CD14-positive monocyte (primary cell): ENCODE measurements at regions not wholly inside any gene's neighbourhood (a gene's known extent, or its start where the extent isn't known, plus 50 kb on each side); places are given as distances from the start of the nearest gene placed in this dataset.
"Not testable (repeated sequence)": the region's sequence is repeated elsewhere in the genome, so short reads cannot be mapped to it uniquely, and the experiment has no call there.

Source experiments
- DNase-seq, 3 donors: peaks; one replicate each; pipeline ENCODE4 v3.0.0-alpha.2; 2011 to 2022
- H2AFZ ChIP-seq: 2 replicates; pipeline ENCODE4 v1.6.0; 2012; ENCODE audit warnings: mild to moderate bottlenecking, low read depth, low read length, inconsistent platforms; ENCODE audit not compliant: insufficient read depth, poor library complexity, severe bottlenecking
- H3K27ac ChIP-seq, 2 donors: 1 replicate in 1 of 2; 2 replicates in 1 of 2; pipeline ENCODE4 v1.5.1; 2012 to 2013; ENCODE audit warnings: low read length in 2 of 2, control low read depth in 1 of 2, inconsistent platforms in 1 of 2, low read depth in 1 of 2, mild to moderate bottlenecking in 1 of 2
- H3K27me3 ChIP-seq, 2 donors: one replicate each; pipeline versions ENCODE4 v1.6.0 to v1.6.1; 2011 to 2013; ENCODE audit warnings: low read length in 2 of 2; ENCODE audit not compliant: control insufficient read depth in 2 of 2, insufficient read depth in 2 of 2
- H3K36me3 ChIP-seq, 2 donors: replicated peaks in 1 of 2; 1 replicate in 1 of 2; 2 replicates in 1 of 2; pipeline versions ENCODE4 v1.5.1 to v1.6.1; 2012 to 2013; ENCODE audit warnings: low read length in 2 of 2, control low read depth in 1 of 2, inconsistent platforms in 1 of 2, mild to moderate bottlenecking in 1 of 2; ENCODE audit not compliant: insufficient read depth in 2 of 2, control insufficient read depth in 1 of 2
- H3K4me1 ChIP-seq, 2 donors: 1 replicate in 1 of 2; 2 replicates in 1 of 2; pipeline versions ENCODE4 v1.5.1 to v1.6.1; 2012 to 2013; ENCODE audit warnings: low read length in 2 of 2, control low read depth in 1 of 2, inconsistent platforms in 1 of 2, mild to moderate bottlenecking in 1 of 2, moderate library complexity in 1 of 2; ENCODE audit not compliant: insufficient read depth in 2 of 2, control insufficient read depth in 1 of 2
- H3K4me2 ChIP-seq: replicated peaks from 2 replicates; pipeline ENCODE3; 2012; ENCODE audit warnings: low read length, moderate library complexity, mild to moderate bottlenecking; ENCODE audit not compliant: poor library complexity, severe bottlenecking; ENCODE audit errors: extremely low read depth
- H3K4me3 ChIP-seq, 3 experiments: fragments of 200-600 bp in 1 of 3; sonication (generic) in 1 of 3; replicated peaks in 1 of 3; 1 replicate in 2 of 3; 2 replicates in 1 of 3; pipeline ENCODE4 v1.5.1; 2011 to 2013; ENCODE audit warnings: low read length in 3 of 3, mild to moderate bottlenecking in 3 of 3, control low read depth in 2 of 3, low read depth in 2 of 3, inconsistent platforms in 1 of 3, moderate library complexity in 1 of 3
- H3K79me2 ChIP-seq: 2 replicates; pipeline ENCODE4 v1.6.0; 2012; ENCODE audit warnings: mild to moderate bottlenecking, control low read depth, inconsistent platforms, low read length, moderate library complexity; ENCODE audit not compliant: insufficient read depth
- H3K9ac ChIP-seq: 2 replicates; pipeline ENCODE4 v1.6.0; 2017; ENCODE audit warnings: low read length, mild to moderate bottlenecking; ENCODE audit not compliant: insufficient read depth, poor library complexity, severe bottlenecking
- H3K9me3 ChIP-seq, 2 donors: replicated peaks in 1 of 2; 1 replicate in 1 of 2; 2 replicates in 1 of 2; pipeline versions ENCODE4 v1.5.1 to v1.6.1; 2012 to 2013; ENCODE audit warnings: low read length in 2 of 2, control low read depth in 1 of 2; ENCODE audit not compliant: control insufficient read depth in 1 of 2, insufficient read depth in 1 of 2
- H4K20me1 ChIP-seq: 2 replicates; pipeline ENCODE4 v1.6.0; 2012; ENCODE audit warnings: mild to moderate bottlenecking, low read length, control low read depth, moderate library complexity; ENCODE audit not compliant: insufficient read depth
- H3K27ac Mint-ChIP-seq, 7 donors: one replicate each; pipeline ENCODE4 v1.8.0; 2020; ENCODE audit warnings: mild to moderate bottlenecking in 7 of 7, mixed read lengths in 7 of 7, moderate library complexity in 6 of 7, inconsistent platforms in 2 of 7
- H3K27me3 Mint-ChIP-seq, 3 donors: one replicate each; pipeline ENCODE4 v1.8.0; 2021 to 2022; ENCODE audit warnings: low read depth in 3 of 3, mild to moderate bottlenecking in 3 of 3, mixed read lengths in 3 of 3, moderate library complexity in 3 of 3, inconsistent platforms in 1 of 3
- H3K36me3 Mint-ChIP-seq, 2 donors: one replicate each; pipeline ENCODE4 v1.8.0; 2020; ENCODE audit warnings: mixed read lengths in 2 of 2, inconsistent platforms in 1 of 2, mild to moderate bottlenecking in 1 of 2
- H3K4me1 Mint-ChIP-seq: one replicate; pipeline ENCODE4 v1.8.0; 2020; ENCODE audit warnings: mild to moderate bottlenecking, mixed read lengths
- H3K4me3 Mint-ChIP-seq, 2 donors: one replicate each; pipeline ENCODE4 v1.8.0; 2020; ENCODE audit warnings: mild to moderate bottlenecking in 2 of 2, mixed read lengths in 2 of 2, moderate library complexity in 1 of 2
- H3K9me3 Mint-ChIP-seq, 7 donors: one replicate each; pipeline ENCODE4 v1.8.0; 2020 to 2022; ENCODE audit warnings: mixed read lengths in 7 of 7, mild to moderate bottlenecking in 6 of 7, moderate library complexity in 6 of 7, inconsistent platforms in 2 of 7
- WGBS: methylation state at CpG from one replicate; pipeline ENCODE4 v1.1.5; 2013; ENCODE audit warnings: missing lambda C conversion rate; ENCODE audit not compliant: insufficient coverage; 5-methylcytosine and 5-hydroxymethylcytosine counted together
- intact Hi-C, 2 donors: fragments of 100-400 bp; cut with micrococcal nuclease; formaldehyde crosslinking; loops; one replicate each; pipeline versions ENCODE4 v1.15.0 to v1.15.1; 2023
- TF ChIP-seq, protein P1 (sequence below): fragments of 200-600 bp; IDR thresholded peaks from one replicate; pipeline ENCODE4 v1.8.0; 2022; ENCODE audit warnings: antibody characterized with exemption, mild to moderate bottlenecking

DNA sequence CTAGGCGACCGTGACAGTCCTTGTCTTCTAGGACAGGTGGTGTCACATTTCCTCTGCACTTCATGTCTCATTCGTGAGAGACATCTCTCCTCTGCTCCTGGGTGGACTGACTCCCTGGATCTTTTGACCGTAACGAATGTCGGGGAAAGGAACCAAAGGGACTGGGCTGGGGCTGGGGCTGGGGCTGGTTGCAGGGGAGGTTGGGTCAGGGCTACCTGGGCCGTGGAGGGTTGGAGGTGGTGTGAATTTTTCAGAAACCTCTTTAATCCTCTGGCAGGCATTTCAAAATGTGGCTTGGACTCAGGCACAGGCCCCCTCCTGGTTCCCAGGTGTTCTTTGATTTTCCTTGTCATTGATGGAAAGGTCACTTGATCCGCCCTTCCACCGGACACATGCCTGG lies 776.0 kb upstream of the ALG10B start:
- intact Hi-C loops = not testable (repeated sequence)

DNA sequence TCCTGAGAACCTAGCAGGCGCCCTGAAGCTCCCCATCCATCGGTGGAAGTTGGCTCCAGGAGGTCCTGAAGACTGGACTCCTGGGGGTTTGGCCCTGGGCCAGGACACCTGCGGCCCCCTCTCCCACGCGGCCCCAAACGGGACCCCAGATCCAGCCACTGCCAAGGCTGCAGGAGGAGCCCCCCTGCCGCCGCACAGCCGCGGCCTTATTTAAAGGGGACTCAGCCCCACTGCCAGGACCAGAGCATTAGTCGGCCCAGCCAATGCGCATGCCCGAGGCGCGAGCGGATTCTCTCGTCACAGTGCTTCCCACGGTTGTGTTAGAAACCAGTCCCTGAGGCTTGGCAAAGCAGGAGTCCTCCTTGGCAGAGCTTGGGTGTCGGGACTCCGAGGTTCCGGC lies 775.2 kb upstream of the ALG10B start:
- H3K4me3 ChIP-seq = no peak overlapping the region
- peaks cover 34 to 64% (median 58%) of the 10 kb centered on the region in 7 donors for H3K9me3 Mint-ChIP-seq
- H3K4me3 Mint-ChIP-seq = no peak overlapping the region

More for the DNA sequence above, 776.0 kb upstream of the ALG10B start:
- H3K9me3 ChIP-seq = peaks cover 60 to 63% of the 10 kb centered on the region in 2 donors
- H3K4me1 ChIP-seq, H3K4me3 ChIP-seq, H4K20me1 ChIP-seq, H3K27ac ChIP-seq, H3K27me3 Mint-ChIP-seq, H3K4me1 Mint-ChIP-seq, H3K4me2 ChIP-seq, H3K9ac ChIP-seq, H3K36me3 ChIP-seq, H2AFZ ChIP-seq, H3K36me3 Mint-ChIP-seq, H3K4me3 Mint-ChIP-seq, H3K79me2 ChIP-seq, DNase-seq, H3K27ac Mint-ChIP-seq, H3K27me3 ChIP-seq: not testable (repeated sequence)
- H3K9me3 Mint-ChIP-seq = peaks cover 34 to 61% (median 53%) of the 10 kb centered on the region in 7 donors
- 96% methylated on average over 8 of the region's 9 CpGs for WGBS

More for the DNA sequence above, 775.2 kb upstream of the ALG10B start:
- Mint-ChIP-seq H3K36me3 (no peaks in the 10 kb centered on the region), H3K27me3 (no peaks in the 10 kb centered on the region), H3K27ac (no peak overlapping the region), H3K4me1 (no peaks in the 10 kb centered on the region)
- DNase-seq = no peak
- no peak overlapping the region for H3K27ac ChIP-seq
- H3K36me3 ChIP-seq = no peaks in the 10 kb centered on the region
- TF ChIP-seq, protein P1, sequence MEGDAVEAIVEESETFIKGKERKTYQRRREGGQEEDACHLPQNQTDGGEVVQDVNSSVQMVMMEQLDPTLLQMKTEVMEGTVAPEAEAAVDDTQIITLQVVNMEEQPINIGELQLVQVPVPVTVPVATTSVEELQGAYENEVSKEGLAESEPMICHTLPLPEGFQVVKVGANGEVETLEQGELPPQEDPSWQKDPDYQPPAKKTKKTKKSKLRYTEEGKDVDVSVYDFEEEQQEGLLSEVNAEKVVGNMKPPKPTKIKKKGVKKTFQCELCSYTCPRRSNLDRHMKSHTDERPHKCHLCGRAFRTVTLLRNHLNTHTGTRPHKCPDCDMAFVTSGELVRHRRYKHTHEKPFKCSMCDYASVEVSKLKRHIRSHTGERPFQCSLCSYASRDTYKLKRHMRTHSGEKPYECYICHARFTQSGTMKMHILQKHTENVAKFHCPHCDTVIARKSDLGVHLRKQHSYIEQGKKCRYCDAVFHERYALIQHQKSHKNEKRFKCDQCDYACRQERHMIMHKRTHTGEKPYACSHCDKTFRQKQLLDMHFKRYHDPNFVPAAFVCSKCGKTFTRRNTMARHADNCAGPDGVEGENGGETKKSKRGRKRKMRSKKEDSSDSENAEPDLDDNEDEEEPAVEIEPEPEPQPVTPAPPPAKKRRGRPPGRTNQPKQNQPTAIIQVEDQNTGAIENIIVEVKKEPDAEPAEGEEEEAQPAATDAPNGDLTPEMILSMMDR = no peak
- H3K79me2 ChIP-seq = no peaks in the 10 kb centered on the region
- H3K4me1 ChIP-seq = no peaks in the 10 kb centered on the region
- intact Hi-C loops = no loop called here
- no peak overlapping the region for H3K4me2 ChIP-seq
- peaks cover 64 to 67% of the 10 kb centered on the region in 2 donors for H3K9me3 ChIP-seq
- H4K20me1 ChIP-seq = no peaks in the 10 kb centered on the region
- WGBS = 93% methylated on average over 21 of the region's 21 CpGs
- H3K9ac ChIP-seq = no peak overlapping the region
- H3K27me3 ChIP-seq = no peaks in the 10 kb centered on the region
- no peak overlapping the region for H2AFZ ChIP-seq
